ENCODE measurements at regions not wholly inside any gene's neighbourhood (a gene's known extent, or its start where the extent isn't known, plus 50 kb on each side); places are given as distances from the start of the nearest gene placed in this dataset.
"Not testable (repeated sequence)": the region's sequence is repeated elsewhere in the genome, so short reads cannot be mapped to it uniquely, and the experiment has no call there.

DNA sequence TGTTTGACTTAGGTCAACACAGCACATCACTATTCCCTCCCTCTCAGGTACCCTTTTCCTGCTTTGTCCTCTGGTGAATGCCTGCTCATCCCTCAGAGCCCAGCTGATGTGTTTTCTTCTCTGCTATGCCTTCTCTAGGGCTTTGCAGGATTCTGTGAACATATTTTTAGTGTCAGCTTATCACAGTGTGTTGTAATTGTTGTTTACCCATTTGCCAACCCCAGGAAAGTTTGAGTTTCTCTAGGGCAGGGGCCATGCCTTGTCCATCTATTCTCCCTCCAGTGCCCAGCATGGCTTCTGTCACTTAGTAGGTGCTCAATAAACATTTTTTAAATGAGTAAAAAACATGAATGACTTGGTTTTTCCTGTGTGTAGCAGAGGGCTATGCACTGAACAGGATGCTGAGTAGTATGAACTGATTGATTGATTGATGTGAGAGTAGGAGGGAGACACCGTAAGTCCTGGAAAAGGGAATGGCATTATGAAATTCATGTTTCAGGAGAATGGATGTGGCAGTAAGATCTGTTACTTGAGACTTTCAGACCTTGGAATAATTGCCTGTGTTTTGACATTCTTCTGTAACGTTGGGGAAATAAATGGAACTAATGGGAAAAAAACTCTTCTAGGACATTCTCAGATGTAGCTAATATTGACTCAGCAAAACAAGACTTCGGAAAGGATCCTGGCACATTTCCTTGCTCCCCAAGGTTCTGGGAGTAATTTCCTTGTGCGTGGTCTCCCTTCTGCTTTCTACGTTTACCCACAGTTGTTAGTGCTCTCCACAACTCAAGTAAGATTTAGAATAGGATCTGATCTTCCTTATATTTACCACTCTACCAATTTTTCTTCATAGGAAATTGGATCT is 267.3 kb upstream of the TBL1XR1 start:
- POLR2A ChIA-PET = no interaction called here
- Histone ChIP-seq H3K4me3 (ENCODE audit: low read depth, low read length) (no peak overlapping the region), H3K36me3 (ENCODE audit: control insufficient read depth, insufficient read depth, low read length) (no peaks in the 10 kb centered on the region), H3K27me3 (replicated peaks; ENCODE audit: control insufficient read depth, insufficient read depth, low read length) (no peaks in the 10 kb centered on the region), H3K4me1 (no peaks in the 10 kb centered on the region), H3K9me3 (no peaks in the 10 kb centered on the region)
- CTCF ChIA-PET = no interaction called here
- intact Hi-C loops (cut with micrococcal nuclease; ENCODE audit: unreplicated experiment) = no loop called here
- H3K9me3 Mint-ChIP-seq (ENCODE audit: unreplicated experiment) = no peaks in the 10 kb centered on the region
- no peak for TF ChIP-seq CTCF (IDR thresholded peaks at IDR 0.05; ENCODE audit: insufficient read depth in 1 of 2, low read depth in 1 of 2, low read length in 1 of 2, severe bottlenecking in 1 of 2, unreplicated experiment in 1 of 2)
- H3K27ac Mint-ChIP-seq (ENCODE audit: unreplicated experiment) = no peak overlapping the region
- no peak overlapping the region for H3K4me3 Mint-ChIP-seq (ENCODE audit: unreplicated experiment)
- peaks cover 14% of the 10 kb centered on the region for H3K4me1 Mint-ChIP-seq (ENCODE audit: low read depth, unreplicated experiment)
- no peaks in the 10 kb centered on the region for H3K27me3 Mint-ChIP-seq (ENCODE audit: insufficient read depth, unreplicated experiment)
- no peaks in the 10 kb centered on the region for H3K36me3 Mint-ChIP-seq (ENCODE audit: insufficient read depth, unreplicated experiment)
- no peak for DNase-seq
- BruUV-seq (replicated peaks) = no TSS peak

DNA sequence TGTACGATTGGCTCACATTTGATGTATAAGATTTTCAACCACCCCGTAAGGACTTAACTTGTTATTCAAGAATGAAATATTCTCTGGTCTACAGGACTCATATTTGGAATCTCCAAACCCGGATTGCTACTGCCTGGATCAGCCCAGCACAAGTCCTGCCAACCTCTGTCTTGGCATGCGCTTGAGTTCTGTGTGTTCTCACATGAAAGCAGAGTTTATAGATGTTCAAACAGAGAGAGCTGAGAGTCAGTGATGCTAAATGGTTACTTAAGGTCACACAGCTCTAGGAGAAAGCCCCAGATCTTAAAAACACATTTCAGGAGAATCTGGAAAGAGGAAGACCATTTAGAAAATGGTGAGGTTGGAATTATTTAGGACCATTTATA is 268.0 kb upstream of the TBL1XR1 start:
- no peak overlapping the region for H3K27ac Mint-ChIP-seq (ENCODE audit: unreplicated experiment)
- ChIA-PET CTCF (no interaction called here), POLR2A (no interaction called here)
- Histone ChIP-seq H3K4me1 (no peaks in the 10 kb centered on the region), H3K9me3 (no peaks in the 10 kb centered on the region), H3K36me3 (ENCODE audit: control insufficient read depth, insufficient read depth, low read length) (no peaks in the 10 kb centered on the region), H3K27me3 (replicated peaks; ENCODE audit: control insufficient read depth, insufficient read depth, low read length) (no peaks in the 10 kb centered on the region), H3K4me3 (ENCODE audit: low read depth, low read length) (no peak overlapping the region)
- H3K27me3 Mint-ChIP-seq (ENCODE audit: insufficient read depth, unreplicated experiment) = no peaks in the 10 kb centered on the region
- DNase-seq = no peak
- TF ChIP-seq CTCF (IDR thresholded peaks at IDR 0.05; ENCODE audit: insufficient read depth in 1 of 2, low read depth in 1 of 2, low read length in 1 of 2, severe bottlenecking in 1 of 2, unreplicated experiment in 1 of 2) = no peak
- intact Hi-C loops (cut with micrococcal nuclease; ENCODE audit: unreplicated experiment) = no loop called here
- no peaks in the 10 kb centered on the region for H3K36me3 Mint-ChIP-seq (ENCODE audit: insufficient read depth, unreplicated experiment)
- no peaks in the 10 kb centered on the region for H3K9me3 Mint-ChIP-seq (ENCODE audit: unreplicated experiment)
- H3K4me3 Mint-ChIP-seq (ENCODE audit: unreplicated experiment) = no peak overlapping the region
- no TSS peak for BruUV-seq (replicated peaks)
- H3K4me1 Mint-ChIP-seq (ENCODE audit: low read depth, unreplicated experiment) = peaks cover 16% of the 10 kb centered on the region

GRCh38 chr3:177466074-177466473 is 268.8 kb upstream of the TBL1XR1 start:
- no peak overlapping the region for H3K27ac Mint-ChIP-seq (ENCODE audit: unreplicated experiment)
- H3K4me3 Mint-ChIP-seq (ENCODE audit: unreplicated experiment) = no peak overlapping the region
- peaks cover 16% of the 10 kb centered on the region for H3K4me1 Mint-ChIP-seq (ENCODE audit: low read depth, unreplicated experiment)
- intact Hi-C loops (cut with micrococcal nuclease; ENCODE audit: unreplicated experiment) = no loop called here
- TF ChIP-seq CTCF (IDR thresholded peaks at IDR 0.05; ENCODE audit: insufficient read depth in 1 of 2, low read depth in 1 of 2, low read length in 1 of 2, severe bottlenecking in 1 of 2, unreplicated experiment in 1 of 2) = no peak
- Histone ChIP-seq H3K9me3 (no peaks in the 10 kb centered on the region), H3K36me3 (ENCODE audit: control insufficient read depth, insufficient read depth, low read length) (no peaks in the 10 kb centered on the region), H3K4me1 (no peaks in the 10 kb centered on the region), H3K27me3 (replicated peaks; ENCODE audit: control insufficient read depth, insufficient read depth, low read length) (no peaks in the 10 kb centered on the region), H3K4me3 (ENCODE audit: low read depth, low read length) (no peak overlapping the region)
- no peaks in the 10 kb centered on the region for H3K27me3 Mint-ChIP-seq (ENCODE audit: insufficient read depth, unreplicated experiment)
- no peaks in the 10 kb centered on the region for H3K9me3 Mint-ChIP-seq (ENCODE audit: unreplicated experiment)
- POLR2A ChIA-PET = no interaction called here
- BruUV-seq (replicated peaks) = no TSS peak
- CTCF ChIA-PET = no interaction called here
- DNase-seq = no peak
- no peaks in the 10 kb centered on the region for H3K36me3 Mint-ChIP-seq (ENCODE audit: insufficient read depth, unreplicated experiment)

GRCh38 chr3:177466622-177467021 is 269.3 kb upstream of the TBL1XR1 start:
- peaks cover 16% of the 10 kb centered on the region for H3K4me1 Mint-ChIP-seq (ENCODE audit: low read depth, unreplicated experiment)
- H3K27me3 Mint-ChIP-seq (ENCODE audit: insufficient read depth, unreplicated experiment); H3K36me3 Mint-ChIP-seq (ENCODE audit: insufficient read depth, unreplicated experiment); CTCF ChIA-PET; H3K4me3 ChIP-seq (ENCODE audit: low read depth, low read length); H3K9me3 ChIP-seq; H3K4me3 Mint-ChIP-seq (ENCODE audit: unreplicated experiment); POLR2A ChIA-PET; H3K36me3 ChIP-seq (ENCODE audit: control insufficient read depth, insufficient read depth, low read length); DNase-seq; H3K27me3 ChIP-seq (replicated peaks; ENCODE audit: control insufficient read depth, insufficient read depth, low read length); H3K9me3 Mint-ChIP-seq (ENCODE audit: unreplicated experiment); H3K4me1 ChIP-seq; H3K27ac Mint-ChIP-seq (ENCODE audit: unreplicated experiment); intact Hi-C loops (cut with micrococcal nuclease; ENCODE audit: unreplicated experiment); BruUV-seq (replicated peaks): not testable (repeated sequence)

All from Caco-2 (cell line).